GM18498 (cell line): ENCODE measurements at regions not wholly inside any gene's neighbourhood (a gene's known extent, or its start where the extent isn't known, plus 50 kb on each side); places are given as distances from the start of the nearest gene placed in this dataset.
"Not testable (repeated sequence)": the region's sequence is repeated elsewhere in the genome, so short reads cannot be mapped to it uniquely, and the experiment has no call there.

ENCODE experiments used
- ATAC-seq: cut with Tn5 transposase; IDR thresholded peaks from one replicate; pipeline ENCODE4 v1.9.1; 2021; ENCODE audit warnings: mild to moderate bottlenecking, moderate library complexity; ENCODE audit not compliant: unreplicated experiment

DNA sequence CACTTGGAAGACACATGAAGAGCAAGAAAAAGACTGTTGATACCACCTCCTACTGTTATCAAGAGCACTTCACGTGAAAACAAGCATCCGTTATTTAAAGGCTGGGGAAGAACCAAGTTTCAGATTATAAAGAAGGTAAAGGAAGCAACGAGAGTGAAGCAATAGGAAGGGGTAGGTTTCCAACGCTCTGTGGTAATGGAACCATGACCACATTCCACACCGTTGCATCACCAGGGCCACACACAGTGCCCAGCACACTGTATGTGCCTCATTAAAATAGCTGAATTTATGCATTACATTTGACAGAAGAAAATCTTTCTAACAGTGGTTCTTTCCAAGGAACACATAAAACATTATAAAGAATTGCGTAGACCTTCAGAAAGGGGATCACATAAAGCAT is 435.8 kb downstream of the MRPL39 start:
- ATAC-seq = no peak

DNA sequence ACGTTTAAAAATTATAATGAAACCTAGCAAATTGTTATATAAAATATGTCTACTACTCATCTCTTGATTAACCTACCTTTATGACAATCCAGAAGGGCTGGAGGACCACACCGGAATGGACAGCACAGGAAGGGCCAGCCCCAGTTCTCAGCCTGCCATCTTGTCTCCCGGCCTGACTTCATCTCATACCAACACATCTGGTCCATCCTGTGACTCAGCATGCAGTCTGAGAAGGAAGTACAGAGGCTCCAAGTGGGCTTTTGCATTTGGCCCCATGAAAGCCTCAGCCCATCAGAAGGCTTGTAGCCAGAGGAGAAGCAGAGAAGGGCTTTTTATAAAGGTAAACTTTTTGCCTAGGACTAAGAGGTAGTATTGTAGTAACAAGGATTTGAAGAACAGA is 436.6 kb downstream of the MRPL39 start:
- ATAC-seq = no peak

DNA sequence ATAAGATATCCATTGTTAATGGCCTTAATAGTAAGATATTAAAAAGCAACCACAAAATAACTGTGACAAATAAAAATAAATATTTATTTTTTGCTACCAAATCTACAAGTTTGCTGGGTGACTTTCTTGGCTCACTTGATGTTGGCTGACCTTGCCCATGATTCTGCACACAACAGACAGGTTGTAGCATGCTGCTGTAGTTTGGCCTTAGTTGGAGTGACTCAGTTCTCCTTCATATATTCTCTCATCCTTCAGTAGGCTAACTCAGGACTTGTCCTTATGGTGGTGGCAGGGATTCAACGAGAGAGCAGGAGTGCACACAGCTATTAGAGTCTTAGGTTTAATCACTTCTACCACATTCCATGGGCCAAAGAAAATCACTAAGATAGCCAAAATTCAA is 437.9 kb downstream of the MRPL39 start:
- no peak for ATAC-seq

DNA sequence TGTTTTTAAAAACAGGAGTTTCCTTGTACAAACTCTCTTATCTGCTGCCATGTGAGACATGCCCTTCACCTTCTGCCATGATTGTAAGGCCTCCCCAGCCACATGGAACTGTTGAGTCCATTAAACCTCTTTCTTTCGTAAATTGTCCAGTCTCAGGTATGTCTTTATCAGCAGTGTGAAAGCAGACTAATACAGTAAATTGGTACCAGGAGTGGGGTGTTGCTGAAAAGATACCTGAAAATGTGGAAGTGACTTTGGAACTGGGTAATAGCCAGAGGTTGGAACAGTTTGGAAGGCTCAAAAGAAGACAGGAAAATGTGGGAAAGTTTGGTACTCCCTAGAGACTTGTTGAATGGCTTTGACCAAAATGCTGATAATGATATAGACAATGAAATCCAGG is 440.4 kb downstream of the MRPL39 start:
- not testable (repeated sequence) for ATAC-seq

DNA sequence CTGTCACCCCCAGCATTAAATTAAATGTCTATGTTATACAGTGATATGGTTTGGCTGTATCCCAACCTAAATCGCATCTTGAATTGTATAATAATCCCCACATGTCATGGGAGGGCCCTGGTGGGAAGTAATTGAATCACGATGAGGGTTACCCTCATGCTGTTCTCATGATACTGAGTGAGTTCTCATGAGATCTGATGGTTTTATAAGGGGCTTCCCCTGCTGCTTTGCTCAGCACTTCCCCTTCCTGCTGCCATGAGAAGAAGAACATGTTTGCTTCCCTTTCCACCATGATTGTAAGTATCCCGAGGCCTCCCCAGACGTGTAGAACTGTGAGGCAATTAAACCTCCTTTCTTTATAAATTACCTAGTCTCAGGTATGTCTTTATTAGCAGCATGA is 445.7 kb downstream of the MRPL39 start:
- no peak for ATAC-seq

DNA sequence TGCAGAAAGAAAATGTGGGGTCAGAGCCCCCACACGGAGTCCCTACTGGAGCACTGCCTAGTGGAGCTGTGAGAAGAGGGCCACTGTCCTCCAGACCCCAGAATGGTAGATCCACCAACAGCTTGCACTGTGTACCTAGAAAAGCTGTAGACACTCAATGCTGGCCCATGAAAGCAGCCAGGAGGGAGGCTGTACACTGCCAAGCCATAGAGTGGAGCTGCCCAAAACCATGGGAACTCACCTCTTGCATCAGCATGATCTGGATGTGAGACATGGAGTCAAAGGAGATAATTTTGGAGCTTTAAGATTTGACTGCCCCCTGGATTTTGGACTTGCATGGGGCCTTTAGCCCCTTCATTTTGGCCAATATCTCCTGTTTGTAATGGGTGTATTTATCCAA is 452.3 kb downstream of the MRPL39 start:
- ATAC-seq = not testable (repeated sequence)

DNA sequence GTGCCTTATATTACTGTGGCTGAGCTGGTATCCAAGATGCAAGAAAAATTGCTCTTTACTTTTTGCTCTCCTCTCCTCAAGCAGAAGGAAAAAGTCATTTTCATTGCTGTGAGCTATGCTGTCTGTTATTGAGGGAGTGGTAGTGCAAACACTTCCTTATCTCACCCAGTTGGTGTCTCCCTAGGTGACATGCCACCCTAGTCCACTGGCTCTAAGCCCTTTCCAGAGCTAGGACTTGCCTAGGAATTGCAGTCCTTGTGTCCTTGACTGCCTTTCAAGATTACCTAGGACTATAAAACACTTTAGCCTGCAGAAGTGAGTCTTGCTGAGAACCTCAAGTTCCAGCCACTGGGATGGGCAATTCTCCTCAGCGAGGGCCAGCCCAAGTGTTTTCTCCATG is 458.3 kb downstream of the MRPL39 start:
- no peak for ATAC-seq

DNA sequence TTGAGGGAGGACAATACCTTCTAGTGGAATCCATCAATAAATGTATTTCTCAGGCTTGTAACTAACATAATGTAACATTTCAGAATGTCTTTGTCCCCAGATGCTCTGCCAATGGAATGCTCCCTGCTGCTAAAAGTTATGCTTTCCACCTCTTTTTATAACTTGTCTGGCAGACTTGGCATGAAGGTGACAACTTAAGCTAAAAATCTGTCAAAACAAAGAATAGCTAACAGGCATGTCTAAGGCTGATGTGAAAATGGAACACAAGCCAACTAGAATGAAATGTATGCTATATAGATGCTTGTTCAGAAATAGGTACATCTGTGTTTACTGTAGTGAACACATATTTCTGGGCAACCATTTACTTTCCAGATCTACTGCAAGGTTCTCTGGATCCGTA is 467.9 kb downstream of the MRPL39 start:
- ATAC-seq = no peak

DNA sequence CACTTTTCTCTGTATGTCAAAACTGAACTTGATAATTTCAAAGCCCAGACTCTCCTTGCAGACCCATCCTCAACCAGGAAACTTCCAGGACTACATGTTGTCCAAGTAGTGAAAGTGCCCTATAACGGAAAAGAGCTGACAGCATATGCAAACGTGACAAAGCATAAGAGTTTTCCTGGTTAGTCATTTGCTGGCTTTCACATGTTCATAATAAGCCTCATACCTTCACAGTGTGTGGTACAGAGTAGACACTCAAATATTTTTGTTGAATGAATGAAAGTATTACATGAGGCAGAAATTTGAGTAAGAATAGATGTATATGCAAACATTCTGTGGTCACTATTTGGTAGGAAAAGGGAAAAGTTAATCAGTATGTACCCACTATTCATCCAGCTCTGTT is 473.3 kb downstream of the MRPL39 start:
- ATAC-seq = no peak

DNA sequence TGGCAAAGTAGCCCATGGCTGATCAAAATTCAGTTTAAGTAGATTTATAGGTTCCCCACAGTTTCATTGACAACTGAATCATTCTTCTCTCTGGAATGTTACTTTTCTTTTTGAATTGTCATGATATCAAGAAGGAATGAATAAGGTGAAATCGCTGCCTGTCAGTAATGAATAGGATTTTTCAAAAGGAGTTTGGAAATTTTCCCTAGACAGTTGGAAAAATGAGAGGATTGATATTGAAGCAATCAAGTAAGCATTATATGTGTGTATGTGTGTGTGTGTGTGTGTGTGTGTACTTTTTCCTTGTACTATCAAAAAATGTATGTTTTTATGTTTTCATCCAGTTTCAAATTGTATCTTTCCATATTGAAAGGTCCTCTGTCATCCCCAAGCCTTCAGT is 479.5 kb downstream of the MRPL39 start:
- no peak for ATAC-seq

DNA sequence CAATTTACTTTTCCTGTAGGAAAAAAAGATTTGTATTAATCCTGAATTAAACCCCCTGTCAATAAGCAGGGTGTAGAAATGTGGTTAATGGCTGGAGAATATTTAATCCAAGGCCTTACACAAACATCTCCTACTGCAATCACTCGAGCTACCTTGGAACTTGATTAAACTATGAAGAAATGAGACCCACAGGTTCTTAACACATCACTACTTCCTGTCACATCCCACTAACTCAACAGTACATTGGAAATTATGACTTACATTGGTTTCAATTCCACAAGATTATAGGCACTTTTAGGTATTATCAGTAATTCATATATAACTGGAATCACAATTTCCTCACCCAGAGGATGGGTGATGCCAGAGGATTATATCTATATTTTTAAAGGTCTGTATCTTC is 480.3 kb downstream of the MRPL39 start:
- ATAC-seq = no peak

DNA sequence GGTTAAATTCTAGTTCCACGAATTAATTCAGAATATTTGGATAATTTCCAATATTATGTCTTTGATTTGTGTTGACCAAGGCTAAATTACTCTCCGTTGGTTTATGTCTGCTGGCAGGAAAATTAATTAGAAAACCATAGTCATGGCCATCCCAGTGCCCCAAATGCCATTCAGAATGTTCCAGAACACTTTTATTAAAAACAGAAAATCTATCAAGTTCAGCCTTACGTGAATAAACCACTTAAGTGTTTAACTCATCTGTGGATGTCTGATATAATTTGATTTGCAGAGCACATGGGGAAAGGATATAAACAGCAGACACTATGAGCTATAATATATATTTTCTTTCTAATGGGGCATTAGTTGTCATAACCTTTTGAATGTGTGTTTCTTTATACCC is 480.7 kb downstream of the MRPL39 start:
- ATAC-seq = no peak

DNA sequence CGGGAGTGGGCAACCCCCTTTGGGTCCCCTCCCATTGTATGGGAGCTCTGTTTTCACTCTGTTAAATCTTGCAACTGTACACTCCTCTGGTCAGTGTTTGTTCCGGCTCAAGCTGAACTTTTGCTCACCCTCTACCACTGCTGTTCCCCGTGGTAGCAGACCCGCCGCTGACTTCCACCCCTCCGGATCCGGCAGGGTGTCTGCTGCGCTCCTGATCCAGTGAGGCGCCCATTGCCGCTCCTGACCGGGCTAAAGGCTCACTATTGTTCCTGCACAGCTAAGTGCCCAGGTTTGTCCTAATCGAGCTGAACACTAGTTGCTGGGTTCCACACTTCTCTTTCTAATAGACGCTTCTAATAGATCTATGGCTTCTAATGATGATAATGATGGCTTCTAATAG is 488.6 kb downstream of the MRPL39 start:
- ATAC-seq = no peak

DNA sequence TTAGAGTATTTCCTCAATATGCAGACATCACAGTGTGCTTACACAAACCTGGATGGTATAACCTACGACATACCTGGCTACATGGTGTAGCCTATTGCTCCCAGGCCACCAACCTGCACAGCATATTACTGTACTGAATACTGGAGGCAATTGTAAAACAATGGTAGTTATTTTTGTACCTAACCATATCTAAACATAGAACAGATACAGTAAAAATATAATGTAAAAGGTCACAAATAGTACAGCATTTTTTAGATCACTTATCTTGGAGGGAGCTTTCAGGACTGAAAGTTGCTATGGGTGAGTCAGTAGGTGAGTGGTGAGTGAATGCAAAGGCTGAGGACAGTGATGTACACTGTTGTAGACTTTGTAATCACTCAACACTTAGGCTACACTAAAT is 492.3 kb downstream of the MRPL39 start:
- ATAC-seq = peak; percentile 89

DNA sequence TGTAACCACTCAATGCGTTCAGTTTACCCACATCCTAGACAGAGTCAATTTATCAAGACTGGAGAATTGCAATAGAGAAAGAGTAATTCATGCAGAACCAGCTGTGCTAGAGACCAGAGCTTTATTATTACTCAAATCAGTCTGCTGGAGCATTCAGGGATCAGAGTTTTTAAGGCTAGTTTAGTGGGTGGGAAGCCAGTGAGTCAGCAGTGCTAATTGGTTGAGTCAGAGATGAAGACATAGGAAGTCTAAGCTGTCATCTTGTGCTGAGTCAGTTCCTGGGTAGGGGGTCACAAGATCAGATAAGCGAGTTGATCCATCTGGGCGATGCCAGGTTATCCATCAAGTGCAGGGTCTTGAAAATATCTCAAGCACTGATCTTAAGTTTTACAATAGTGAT is 499.6 kb downstream of the MRPL39 start:
- ATAC-seq = no peak

DNA sequence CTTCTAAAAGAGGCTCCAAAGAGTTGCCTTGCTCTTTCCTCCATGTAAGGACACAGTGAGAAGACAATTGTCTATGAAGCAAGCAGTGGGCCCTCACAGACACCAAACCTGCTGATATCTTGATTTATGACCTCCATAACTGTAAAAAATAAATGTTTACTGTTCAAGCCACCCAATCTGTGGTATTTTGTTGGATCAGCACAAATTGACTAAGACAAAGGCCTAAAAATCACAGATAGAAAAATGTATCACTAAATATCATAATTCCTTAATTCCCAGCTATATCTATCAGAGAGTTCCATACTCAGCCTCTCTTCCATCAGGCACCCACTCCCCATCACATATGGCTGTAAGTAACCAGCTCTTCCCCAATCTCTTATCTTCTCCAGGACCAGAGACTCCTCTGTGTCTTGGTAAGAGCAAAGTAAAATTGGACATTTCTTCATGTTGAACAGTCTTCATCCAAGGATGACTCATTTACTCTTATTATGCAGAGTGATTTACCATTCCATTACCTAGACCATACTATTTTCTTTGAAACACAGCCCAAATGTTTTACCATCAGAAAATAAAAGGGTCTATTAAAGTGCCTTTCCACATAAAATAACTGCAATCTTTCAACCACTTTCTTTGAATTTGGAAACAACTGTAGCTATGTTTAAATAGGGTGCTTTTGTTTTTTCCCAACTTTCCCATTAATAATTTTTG is 503.6 kb downstream of the MRPL39 start:
- ATAC-seq = no peak

DNA sequence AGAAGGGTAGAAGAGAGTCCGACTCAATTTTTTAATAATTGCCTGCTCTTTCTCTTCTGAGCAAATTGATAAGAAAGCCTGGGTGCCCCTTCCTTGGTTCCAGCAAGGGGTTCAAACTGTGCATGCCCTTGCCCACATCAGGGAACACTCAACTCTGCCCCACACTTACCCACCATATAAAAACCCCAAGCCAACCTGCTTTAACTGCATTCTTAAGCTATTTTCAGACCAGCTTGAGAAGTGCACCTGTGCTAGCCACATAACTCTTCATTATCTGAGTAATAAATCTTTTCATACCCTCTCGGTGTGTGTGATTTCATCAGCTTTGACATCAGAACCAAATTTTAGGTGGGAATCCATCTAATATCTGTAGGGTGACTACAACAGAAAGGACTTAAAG is 509.6 kb downstream of the MRPL39 start:
- ATAC-seq = no peak

DNA sequence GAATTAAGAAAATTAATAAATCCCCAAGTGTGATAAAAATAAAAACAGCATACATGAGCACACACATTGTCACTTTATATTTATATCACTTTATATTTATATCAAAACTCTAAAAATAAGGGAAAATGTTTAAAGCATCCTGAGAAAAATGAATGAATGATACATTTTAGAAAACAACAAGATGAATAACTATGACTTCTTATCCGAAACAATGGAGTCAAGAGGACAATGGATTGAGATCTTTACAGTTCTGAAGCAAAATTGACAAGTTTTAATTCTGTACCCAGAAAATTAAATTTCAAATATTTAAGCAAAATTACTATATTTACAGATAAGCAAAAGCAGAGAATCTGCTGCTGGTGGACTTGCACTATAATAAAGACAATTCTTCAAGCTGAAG is 512.6 kb downstream of the MRPL39 start:
- no peak for ATAC-seq

DNA sequence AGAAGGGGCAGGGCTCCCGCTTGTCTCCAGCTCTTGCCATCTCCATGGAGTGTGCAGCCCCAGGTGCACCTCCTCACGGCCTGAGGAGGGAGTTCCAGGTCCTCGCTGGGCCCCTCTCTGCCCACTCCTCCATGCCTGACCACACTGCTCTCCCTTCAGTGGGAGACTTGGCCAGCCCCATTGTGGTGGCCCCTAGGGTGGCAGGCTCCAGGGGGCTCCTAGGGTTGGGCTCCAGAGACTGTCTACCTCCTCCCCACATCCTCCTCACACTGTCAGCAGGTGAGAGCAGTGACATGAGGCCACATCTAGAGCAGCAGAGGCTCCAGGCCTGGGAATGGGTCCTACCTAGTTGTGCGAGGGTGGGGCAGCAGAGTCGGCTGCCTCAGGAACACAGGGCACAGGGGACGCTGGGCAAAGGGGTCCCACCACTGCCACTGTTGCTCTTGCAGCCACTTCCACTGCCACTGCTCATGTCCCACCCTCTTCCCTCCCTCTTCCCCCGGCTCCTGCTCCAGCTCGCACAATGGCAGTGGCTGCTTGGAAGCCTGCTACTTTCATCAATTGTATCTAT is 514.8 kb downstream of the MRPL39 start:
- no peak for ATAC-seq

DNA sequence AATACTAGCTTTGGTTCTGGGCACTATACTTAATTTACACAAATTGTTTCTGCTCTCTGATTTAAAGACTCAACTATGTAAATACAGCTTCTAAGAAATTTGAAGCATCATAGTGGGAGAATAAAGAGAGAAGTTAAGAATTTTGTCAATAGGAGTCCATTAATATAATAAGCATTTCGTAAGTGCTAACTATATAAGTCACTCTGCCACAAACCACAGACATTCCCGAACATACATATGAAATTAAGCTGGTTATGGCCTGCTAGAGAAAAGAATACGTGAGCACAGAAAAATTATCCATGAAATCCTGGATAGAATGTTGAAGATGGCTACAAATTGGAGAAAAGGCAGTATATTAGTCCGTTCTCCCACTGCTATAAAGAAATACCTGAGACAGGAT is 526.2 kb downstream of the MRPL39 start:
- ATAC-seq = no peak

DNA sequence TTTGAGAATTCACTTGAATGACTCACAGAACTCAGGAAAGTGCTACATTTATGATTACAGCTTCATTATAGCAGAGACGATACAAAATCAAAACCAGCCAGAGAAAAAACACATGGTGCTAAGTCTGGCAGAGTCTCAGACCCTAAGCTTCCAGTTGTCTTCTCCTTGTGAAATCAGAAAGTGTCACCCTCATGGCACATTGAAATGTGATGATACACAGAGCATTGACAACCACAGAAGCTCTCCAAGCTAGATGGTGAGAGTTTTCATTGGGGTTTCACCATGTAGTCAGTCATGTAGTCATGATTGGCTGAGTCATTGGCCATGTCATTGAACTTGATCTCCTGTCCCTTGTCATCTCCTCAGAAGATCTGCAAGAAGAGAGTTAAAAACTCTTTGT is 526.6 kb downstream of the MRPL39 start:
- no peak for ATAC-seq

DNA sequence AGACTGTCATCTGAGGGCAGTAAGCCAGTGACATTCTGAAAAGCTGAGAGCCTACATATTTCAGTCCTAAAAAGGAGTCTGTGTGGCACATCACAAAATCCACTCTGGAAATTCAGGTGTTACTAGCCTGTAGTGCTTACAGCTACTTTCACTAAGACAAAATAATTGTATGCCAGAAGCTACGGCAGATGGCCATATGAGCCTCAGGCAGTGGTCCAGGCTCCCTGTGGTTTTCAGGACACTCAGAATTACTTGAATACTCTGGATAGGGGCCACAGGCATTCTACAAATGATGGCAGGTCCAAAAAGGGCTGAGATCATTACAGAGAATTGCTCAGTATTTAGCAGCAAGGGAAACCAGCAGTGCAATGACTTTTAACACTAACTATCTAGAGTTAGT is 527.1 kb downstream of the MRPL39 start:
- ATAC-seq = no peak

DNA sequence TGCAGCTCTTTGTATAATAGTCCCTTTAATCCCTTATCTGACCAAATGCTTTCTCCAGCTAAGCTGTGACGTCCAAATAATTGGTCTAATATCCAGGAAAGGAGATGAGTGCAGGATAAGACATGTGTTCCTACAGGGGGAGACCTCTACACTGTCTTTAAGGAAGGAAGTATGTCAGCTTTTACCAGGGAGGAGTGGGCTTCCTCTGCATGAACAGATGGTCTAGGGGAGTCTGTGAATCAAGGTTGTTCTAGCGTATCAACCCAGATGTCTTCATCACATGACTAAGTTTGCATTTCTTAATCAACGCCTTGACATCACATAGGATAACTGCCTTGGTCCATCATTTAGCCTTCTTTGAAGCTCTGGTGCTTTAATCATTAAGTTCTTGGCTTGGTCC is 528.2 kb downstream of the MRPL39 start:
- ATAC-seq = no peak
